ENCODE measurements at regions not wholly inside any gene's neighbourhood (a gene's known extent, or its start where the extent isn't known, plus 50 kb on each side); places are given as distances from the start of the nearest gene placed in this dataset.
"Not testable (repeated sequence)": the region's sequence is repeated elsewhere in the genome, so short reads cannot be mapped to it uniquely, and the experiment has no call there.

DNA sequence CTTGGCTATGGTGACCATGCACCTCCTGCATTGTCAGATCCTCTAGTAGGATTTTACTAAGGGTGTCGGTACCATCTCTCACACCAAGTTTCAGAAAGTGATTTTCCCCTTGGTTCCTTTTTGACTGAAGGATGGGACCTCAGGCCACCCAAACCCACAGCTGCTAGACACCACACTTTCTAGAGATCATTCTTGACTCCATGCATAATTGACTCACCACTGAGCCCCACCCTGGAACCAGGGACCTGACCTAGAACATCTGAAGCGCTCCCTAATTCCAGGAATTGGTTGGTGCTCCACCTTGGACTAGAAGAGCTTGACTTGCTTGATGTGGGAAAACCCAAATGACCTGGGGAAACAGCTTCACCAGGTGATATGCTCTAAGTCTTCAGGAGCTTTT lies 206.8 kb upstream of the EGLN3 start:
- H2AFZ ChIP-seq (ENCODE audit: control insufficient read depth, low read length) = no peak overlapping the region

GRCh38 chr14:34147461-34147860 lies 196.6 kb upstream of the EGLN3 start:
- H3K4me3 ChIP-seq (ENCODE audit: control insufficient read depth in 2 of 3, extremely low read depth in 1 of 3, insufficient read depth in 2 of 3, low read depth in 1 of 3, low read length in 3 of 3) = no peak overlapping the region
- H4K20me1 ChIP-seq (ENCODE audit: control insufficient read depth, extremely low read depth, insufficient read depth, low read length) = no peaks in the 10 kb centered on the region
- no peak overlapping the region for H3K9ac ChIP-seq (ENCODE audit: control insufficient read depth, extremely low read depth, insufficient read depth, low read length)
- no peaks in the 10 kb centered on the region for H3K27me3 ChIP-seq (ENCODE audit: control insufficient read depth, extremely low read depth, insufficient read depth, low read length)
- no peaks in the 10 kb centered on the region for H3K9me1 ChIP-seq (ENCODE audit: control insufficient read depth, extremely low read depth, insufficient read depth, low read length)
- TF ChIP-seq CTCF (optimal IDR thresholded peaks at IDR 0.05 in 1 of 3, IDR thresholded peaks at IDR 0.05 in 1 of 3, conservative IDR thresholded peaks at IDR 0.05 in 1 of 3; ENCODE audit: extremely low read depth in 1 of 3, insufficient read depth in 2 of 3, low read length in 3 of 3) = no peak
- no peak for TF ChIP-seq EZH2 (IDR thresholded peaks at IDR 0.05; ENCODE audit: low read length)
- H3K27ac ChIP-seq (ENCODE audit: control insufficient read depth, insufficient read depth, low read length) = no peak overlapping the region
- DNase-seq (ENCODE audit: low read depth, low spot score) (no peak), FAIRE-seq (peak; percentile 92)
- H3K36me3 ChIP-seq (ENCODE audit: control insufficient read depth in 2 of 2, extremely low read depth in 1 of 2, insufficient read depth in 2 of 2, low read length in 2 of 2) = no peaks in the 10 kb centered on the region
- H3K9me3 ChIP-seq (ENCODE audit: control insufficient read depth, low read depth, low read length) = no peaks in the 10 kb centered on the region
- dilution Hi-C loops (cut with MboI; ENCODE audit: extremely low pct_ligation_motif_present, low sequenced_read_pairs) = no loop called here
- no peaks in the 10 kb centered on the region for H3K79me2 ChIP-seq (ENCODE audit: control insufficient read depth, insufficient read depth, low read length)
- H3K4me1 ChIP-seq (ENCODE audit: control insufficient read depth, extremely low read depth, insufficient read depth, low read length) = peaks cover 9% of the 10 kb centered on the region
- no peak overlapping the region for H3K4me2 ChIP-seq (ENCODE audit: control insufficient read depth, extremely low read depth, insufficient read depth, low read depth, low read length)
- no peak overlapping the region for H2AFZ ChIP-seq (ENCODE audit: control insufficient read depth, low read length)

More for the DNA sequence above, 206.8 kb upstream of the EGLN3 start:
- no peak for FAIRE-seq
- dilution Hi-C loops (cut with MboI; ENCODE audit: extremely low pct_ligation_motif_present, low sequenced_read_pairs) = no loop called here
- Histone ChIP-seq H3K79me2 (ENCODE audit: control insufficient read depth, insufficient read depth, low read length) (no peaks in the 10 kb centered on the region), H3K9me3 (ENCODE audit: control insufficient read depth, low read depth, low read length) (no peaks in the 10 kb centered on the region), H3K4me1 (ENCODE audit: control insufficient read depth, extremely low read depth, insufficient read depth, low read length) (peaks cover 22% of the 10 kb centered on the region), H3K9ac (ENCODE audit: control insufficient read depth, extremely low read depth, insufficient read depth, low read length) (no peak overlapping the region), H3K36me3 (ENCODE audit: control insufficient read depth in 2 of 2, extremely low read depth in 1 of 2, insufficient read depth in 2 of 2, low read length in 2 of 2) (no peaks in the 10 kb centered on the region), H4K20me1 (ENCODE audit: control insufficient read depth, extremely low read depth, insufficient read depth, low read length) (no peaks in the 10 kb centered on the region), H3K27ac (ENCODE audit: control insufficient read depth, insufficient read depth, low read length) (no peak overlapping the region), H3K4me3 (ENCODE audit: control insufficient read depth in 2 of 3, extremely low read depth in 1 of 3, insufficient read depth in 2 of 3, low read depth in 1 of 3, low read length in 3 of 3) (no peak overlapping the region), H3K27me3 (ENCODE audit: control insufficient read depth, extremely low read depth, insufficient read depth, low read length) (no peaks in the 10 kb centered on the region), H3K4me2 (ENCODE audit: control insufficient read depth, extremely low read depth, insufficient read depth, low read depth, low read length) (no peak overlapping the region), H3K9me1 (ENCODE audit: control insufficient read depth, extremely low read depth, insufficient read depth, low read length) (no peaks in the 10 kb centered on the region)
- TF ChIP-seq CTCF (optimal IDR thresholded peaks at IDR 0.05 in 1 of 3, IDR thresholded peaks at IDR 0.05 in 1 of 3, conservative IDR thresholded peaks at IDR 0.05 in 1 of 3; ENCODE audit: extremely low read depth in 1 of 3, insufficient read depth in 2 of 3, low read length in 3 of 3) = no peak
- TF ChIP-seq EZH2 (IDR thresholded peaks at IDR 0.05; ENCODE audit: low read length) = no peak
- no peak for DNase-seq (ENCODE audit: low read depth, low spot score)

DNA sequence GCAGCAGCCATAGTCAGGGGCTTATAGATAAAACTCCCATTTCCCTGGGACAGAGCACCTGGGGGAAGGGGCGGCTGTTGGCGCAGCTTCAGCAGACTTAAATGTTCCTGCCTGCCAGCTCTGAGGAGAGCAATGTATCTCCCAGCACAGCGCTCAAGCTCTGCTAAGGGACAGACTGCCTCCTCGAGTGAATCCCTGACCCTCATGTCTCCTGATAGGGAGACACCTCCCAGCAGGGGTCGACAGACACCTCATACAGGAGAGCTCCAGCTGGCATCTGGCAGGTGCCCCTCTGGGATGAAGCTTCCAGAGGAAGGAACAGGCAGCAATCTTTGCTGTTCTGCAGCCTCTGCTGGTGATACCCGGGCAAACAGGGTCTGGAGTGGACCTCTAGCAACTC lies 189.3 kb upstream of the EGLN3 start:
- H3K36me3 ChIP-seq (ENCODE audit: control insufficient read depth in 2 of 2, extremely low read depth in 1 of 2, insufficient read depth in 2 of 2, low read length in 2 of 2); H3K4me1 ChIP-seq (ENCODE audit: control insufficient read depth, extremely low read depth, insufficient read depth, low read length); H3K9ac ChIP-seq (ENCODE audit: control insufficient read depth, extremely low read depth, insufficient read depth, low read length); H3K79me2 ChIP-seq (ENCODE audit: control insufficient read depth, insufficient read depth, low read length); FAIRE-seq; H3K9me1 ChIP-seq (ENCODE audit: control insufficient read depth, extremely low read depth, insufficient read depth, low read length); H4K20me1 ChIP-seq (ENCODE audit: control insufficient read depth, extremely low read depth, insufficient read depth, low read length); H3K9me3 ChIP-seq (ENCODE audit: control insufficient read depth, low read depth, low read length); H3K27me3 ChIP-seq (ENCODE audit: control insufficient read depth, extremely low read depth, insufficient read depth, low read length); dilution Hi-C loops (cut with MboI; ENCODE audit: extremely low pct_ligation_motif_present, low sequenced_read_pairs); H3K27ac ChIP-seq (ENCODE audit: control insufficient read depth, insufficient read depth, low read length); DNase-seq (ENCODE audit: low read depth, low spot score); H3K4me3 ChIP-seq (ENCODE audit: control insufficient read depth in 2 of 3, extremely low read depth in 1 of 3, insufficient read depth in 2 of 3, low read depth in 1 of 3, low read length in 3 of 3): not testable (repeated sequence)
- Histone ChIP-seq H3K4me2 (ENCODE audit: control insufficient read depth, extremely low read depth, insufficient read depth, low read depth, low read length) (peak overlapping the region; percentile 24), H2AFZ (ENCODE audit: control insufficient read depth, low read length) (peak overlapping the region; percentile 65)

Measured in keratinocyte (primary cell).